ENCODE measurements at regions not wholly inside any gene's neighbourhood (a gene's known extent, or its start where the extent isn't known, plus 50 kb on each side); places are given as distances from the start of the nearest gene placed in this dataset.

- no peak for TF ChIP-seq TCF12 (IDR thresholded peaks at IDR 0.05; ENCODE audit: low read depth, low read length)
- TF ChIP-seq CTCF (IDR thresholded peaks at IDR 0.05 in 2 of 3, conservative IDR thresholded peaks at IDR 0.05 in 1 of 3; ENCODE audit: control insufficient read depth in 2 of 3, extremely low read depth in 1 of 3, insufficient read depth in 1 of 3, low read depth in 3 of 3, low read length in 3 of 3): no peak
- TF ChIP-seq PRDM15 (CRISPR knock-in tag; IDR thresholded peaks at IDR 0.05): no peak
- no peak for TF ChIP-seq HSF1 (IDR thresholded peaks at IDR 0.05; ENCODE audit: low read depth, low read length)
- no peak for TF ChIP-seq EP300 (IDR thresholded peaks at IDR 0.05; ENCODE audit: borderline replicate concordance in 1 of 2, control insufficient read depth in 1 of 2, low read depth in 2 of 2, low read length in 2 of 2)
- no peak for TF ChIP-seq MYC (IDR thresholded peaks at IDR 0.05; ENCODE audit: insufficient read depth, insufficient read length, insufficient replicate concordance, low read length, severe bottlenecking)
- no peak for TF ChIP-seq BACH1 (IDR thresholded peaks at IDR 0.05; ENCODE audit: borderline replicate concordance)
- no peak for TF ChIP-seq POU2F2 (IDR thresholded peaks at IDR 0.05; ENCODE audit: borderline replicate concordance, low read depth, low read length)
- no peak for TF ChIP-seq SPI1 (IDR thresholded peaks at IDR 0.05; ENCODE audit: borderline replicate concordance, insufficient read depth, low read depth, low read length)
- TF ChIP-seq ZNF274 (IDR thresholded peaks at IDR 0.05; ENCODE audit: insufficient read depth, insufficient read length): no peak
- no peak for TF ChIP-seq BRCA1 (IDR thresholded peaks at IDR 0.05; ENCODE audit: low read depth, low read length)
- TF ChIP-seq POLR2AphosphoS5 (IDR thresholded peaks at IDR 0.05; ENCODE audit: low read length): no peak
Measured at GRCh38 chr12:23043646-23044045, 418.7 kb downstream of the ETNK1 start.
